Stimulated activated CD4-positive, alpha-beta T cell treated with anti-CD3 and anti-CD28 coated beads, Interleukin-2, amount 100 ng/mL, for 48 hours (primary cell): ENCODE measurements at regions not wholly inside any gene's neighbourhood (a gene's known extent, or its start where the extent isn't known, plus 50 kb on each side); places are given as distances from the start of the nearest gene placed in this dataset.
"Not testable (repeated sequence)": the region's sequence is repeated elsewhere in the genome, so short reads cannot be mapped to it uniquely, and the experiment has no call there.

ENCODE experiments used
- DNase-seq, 2 donors: peaks; one replicate each; pipeline ENCODE4 v3.0.0-alpha.2; 2020

DNA sequence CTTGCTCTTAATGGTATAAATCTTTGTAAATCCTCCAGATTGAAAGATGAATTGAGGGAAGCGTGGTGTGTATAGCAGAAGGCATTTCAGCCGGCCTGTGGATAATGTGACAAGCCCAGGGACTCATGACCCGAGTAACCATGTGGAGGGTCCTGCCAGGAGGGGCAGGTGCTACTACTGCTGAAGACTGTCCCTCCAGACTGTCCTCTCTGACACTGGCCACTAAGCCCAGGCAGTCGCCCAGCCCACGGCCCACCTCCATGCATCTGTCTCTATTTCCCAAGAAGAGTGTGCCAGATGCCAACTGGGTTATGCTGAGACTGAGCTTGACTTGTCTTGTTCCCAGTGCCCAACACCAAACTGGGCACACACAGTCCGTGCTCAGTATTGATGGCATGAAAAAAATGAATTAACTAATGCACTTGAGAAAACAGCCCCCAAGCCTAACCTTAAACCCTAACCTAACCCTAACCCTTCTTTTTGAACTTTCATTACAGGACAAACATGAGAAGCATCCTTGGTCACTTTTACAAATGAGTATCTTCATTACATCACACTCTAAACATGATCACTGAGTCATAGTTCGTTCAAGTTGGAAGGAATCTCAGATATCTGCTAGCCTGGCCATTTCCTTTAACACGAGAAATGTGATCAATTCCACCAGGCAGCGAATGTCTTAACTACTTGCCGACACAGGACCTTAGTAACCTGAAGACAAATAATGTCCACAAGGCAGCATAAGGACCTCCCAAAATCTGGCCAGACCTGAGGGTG is 182.2 kb upstream of the RREB1 start:
- no peak for DNase-seq

DNA sequence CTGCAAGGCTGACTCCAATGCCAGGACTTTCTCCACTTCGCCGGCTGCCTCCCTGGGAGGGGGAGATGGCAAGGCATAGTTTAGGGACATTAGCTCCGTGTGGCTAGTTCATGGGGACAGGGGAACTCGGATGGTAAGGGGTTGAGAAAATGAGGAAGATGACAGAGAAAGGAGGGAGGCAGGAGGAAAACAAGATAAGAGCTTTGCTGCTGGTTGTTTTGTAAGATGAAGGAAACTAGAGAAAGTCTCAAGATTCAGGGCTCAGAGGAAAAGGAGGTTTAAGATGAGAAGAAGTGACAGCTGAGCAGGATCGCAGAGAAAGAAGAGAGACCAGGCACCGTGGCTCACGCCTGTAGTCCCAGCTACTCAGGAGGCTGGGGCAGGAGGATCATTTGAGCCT is 180.9 kb upstream of the RREB1 start:
- no peak for DNase-seq

DNA sequence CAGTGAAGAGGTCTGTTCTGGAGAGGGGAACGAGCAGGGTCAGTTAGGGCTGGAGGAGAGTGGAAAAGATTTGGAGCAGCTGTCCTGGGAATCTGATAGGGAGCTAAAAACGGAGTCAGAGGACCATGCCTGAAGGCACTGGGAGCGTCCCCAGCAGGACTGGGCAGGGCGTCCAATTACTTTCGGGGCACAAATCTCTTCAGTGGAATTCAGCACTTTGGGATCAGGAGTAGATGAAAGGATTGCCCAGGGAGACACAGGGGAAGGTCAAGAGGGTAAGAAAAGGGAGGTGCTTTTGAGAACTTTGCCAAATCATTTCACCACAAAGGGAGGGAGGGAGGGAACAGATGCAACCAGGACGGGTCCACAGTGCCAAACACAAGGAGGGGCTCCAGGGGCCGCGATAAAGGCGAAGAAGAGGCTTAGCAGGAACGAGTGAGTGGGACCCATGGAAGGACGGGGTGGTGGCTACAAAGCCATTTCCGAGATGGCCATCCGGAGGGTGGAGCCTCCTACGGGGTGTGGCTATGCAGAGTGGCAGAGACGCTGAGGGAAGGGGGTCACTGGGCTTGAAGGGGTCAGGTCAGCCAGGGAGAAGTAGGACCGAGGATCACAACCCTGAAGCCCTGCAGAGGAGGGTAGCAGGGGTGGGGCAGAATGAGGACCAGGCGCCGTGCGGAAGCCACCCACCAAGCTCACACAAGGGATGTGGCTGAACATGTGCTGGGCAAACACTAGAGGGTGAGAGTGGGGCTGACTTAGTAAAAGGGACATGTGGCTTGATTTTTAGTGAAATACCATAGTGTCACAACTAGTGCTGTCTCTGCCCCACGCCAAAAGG is 180.0 kb upstream of the RREB1 start:
- DNase-seq: no peak

DNA sequence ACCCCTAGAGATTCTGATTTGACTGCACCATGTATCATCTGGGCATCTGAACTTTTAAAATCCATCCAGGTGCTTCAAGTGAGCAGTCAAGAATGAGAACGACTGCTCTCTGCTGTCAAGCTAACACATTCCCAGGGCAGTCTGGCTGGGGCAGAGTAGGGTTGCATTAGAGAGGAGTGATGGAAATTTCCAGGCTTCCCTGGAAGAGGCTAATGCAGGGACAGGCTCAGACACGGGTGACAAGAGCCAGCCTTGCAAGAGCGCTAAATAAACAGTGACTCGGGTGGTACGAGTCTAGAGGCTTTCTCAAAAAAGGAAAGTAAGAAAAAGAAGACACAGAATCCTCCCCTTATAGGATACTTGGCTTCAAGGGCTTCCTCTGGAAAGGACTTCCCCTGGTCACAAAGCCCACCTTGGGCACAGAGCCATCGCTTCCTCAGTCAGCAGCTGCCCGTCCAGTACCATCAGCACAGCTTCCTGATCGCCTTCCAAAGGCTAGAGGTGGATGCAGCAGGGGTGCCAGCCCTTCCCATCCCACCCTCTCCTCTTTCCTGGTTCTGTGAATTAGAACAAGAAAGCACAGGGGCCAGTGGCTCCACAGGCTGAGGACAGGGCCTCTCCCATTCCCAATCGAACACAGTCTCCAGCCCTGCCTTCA is 177.4 kb upstream of the RREB1 start:
- DNase-seq: no peak

DNA sequence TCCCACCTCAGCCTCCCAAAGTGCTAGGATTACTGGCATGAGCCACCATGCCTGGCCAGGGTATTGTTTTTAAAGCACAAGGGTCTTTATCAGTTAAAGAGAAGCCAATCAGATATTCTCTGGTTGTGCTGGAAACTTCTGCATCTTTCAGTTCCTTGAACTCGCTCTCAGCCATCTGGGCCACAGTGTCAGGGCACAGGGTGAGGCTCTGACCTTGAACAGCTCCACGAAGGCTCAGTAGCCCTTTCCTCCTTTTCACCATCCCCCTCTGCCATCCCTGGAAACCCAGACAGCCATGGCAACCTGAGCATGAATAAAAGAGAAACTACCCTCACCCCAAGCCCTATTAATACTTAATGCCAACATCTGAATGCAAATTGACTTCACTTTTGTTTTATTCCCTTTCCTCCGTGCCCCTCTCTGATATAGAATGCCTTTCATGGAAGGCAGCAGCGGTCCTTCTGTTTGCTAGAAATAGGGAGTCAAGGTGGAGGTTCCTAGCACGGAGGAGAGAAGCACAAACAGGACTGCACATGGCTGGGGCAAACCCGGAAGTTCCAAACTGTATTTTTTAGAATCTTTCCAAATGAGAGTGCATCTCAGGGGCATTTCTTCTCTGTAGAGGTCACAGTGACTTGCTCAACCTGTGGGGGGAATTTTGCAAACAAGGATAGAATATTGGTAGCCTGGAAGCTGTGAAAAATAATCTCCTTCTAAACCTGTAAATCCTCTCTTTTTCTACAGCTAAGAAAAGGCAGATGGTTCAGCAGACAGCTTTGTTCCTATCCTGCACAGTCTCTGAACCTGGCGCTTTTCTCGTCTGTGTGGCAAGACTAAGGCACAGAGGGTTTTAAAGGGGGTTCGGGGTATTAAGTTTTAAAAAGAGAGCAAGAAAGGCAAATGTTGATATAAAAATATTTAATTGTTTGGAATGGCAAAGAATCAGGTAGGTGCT is 176.4 kb upstream of the RREB1 start:
- no peak for DNase-seq

DNA sequence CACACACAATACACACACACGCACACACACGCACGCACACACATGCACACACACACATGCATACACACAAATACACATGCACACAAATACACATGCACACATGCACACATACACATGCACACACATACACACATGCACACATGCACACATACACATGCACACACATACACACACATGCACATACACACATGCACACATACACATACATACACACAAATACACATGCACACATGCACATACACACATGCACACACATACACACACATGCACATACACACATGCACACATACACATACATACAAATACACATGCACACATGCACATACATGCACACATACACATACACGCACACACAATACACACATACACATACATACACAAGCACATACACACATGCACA is 175.4 kb upstream of the RREB1 start:
- no peak for DNase-seq

DNA sequence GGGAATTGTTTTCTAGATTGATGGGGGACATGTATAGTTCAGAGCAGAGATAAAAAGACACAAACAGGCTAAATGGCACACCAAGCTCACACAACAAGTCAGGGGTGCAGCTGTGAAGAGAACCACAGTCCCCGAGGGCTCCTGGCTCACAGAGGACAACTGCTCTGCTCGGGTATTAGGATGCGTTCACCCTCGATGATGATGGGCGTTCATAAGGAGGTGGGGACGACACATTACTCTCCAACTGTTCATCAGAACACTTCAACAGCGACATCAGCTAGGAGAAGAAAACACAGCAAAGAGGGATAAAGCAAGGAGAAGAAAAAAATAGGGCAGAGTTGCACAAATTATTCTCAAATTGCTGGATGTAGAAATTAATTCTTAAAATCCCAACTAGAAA is 174.8 kb upstream of the RREB1 start:
- no peak for DNase-seq

DNA sequence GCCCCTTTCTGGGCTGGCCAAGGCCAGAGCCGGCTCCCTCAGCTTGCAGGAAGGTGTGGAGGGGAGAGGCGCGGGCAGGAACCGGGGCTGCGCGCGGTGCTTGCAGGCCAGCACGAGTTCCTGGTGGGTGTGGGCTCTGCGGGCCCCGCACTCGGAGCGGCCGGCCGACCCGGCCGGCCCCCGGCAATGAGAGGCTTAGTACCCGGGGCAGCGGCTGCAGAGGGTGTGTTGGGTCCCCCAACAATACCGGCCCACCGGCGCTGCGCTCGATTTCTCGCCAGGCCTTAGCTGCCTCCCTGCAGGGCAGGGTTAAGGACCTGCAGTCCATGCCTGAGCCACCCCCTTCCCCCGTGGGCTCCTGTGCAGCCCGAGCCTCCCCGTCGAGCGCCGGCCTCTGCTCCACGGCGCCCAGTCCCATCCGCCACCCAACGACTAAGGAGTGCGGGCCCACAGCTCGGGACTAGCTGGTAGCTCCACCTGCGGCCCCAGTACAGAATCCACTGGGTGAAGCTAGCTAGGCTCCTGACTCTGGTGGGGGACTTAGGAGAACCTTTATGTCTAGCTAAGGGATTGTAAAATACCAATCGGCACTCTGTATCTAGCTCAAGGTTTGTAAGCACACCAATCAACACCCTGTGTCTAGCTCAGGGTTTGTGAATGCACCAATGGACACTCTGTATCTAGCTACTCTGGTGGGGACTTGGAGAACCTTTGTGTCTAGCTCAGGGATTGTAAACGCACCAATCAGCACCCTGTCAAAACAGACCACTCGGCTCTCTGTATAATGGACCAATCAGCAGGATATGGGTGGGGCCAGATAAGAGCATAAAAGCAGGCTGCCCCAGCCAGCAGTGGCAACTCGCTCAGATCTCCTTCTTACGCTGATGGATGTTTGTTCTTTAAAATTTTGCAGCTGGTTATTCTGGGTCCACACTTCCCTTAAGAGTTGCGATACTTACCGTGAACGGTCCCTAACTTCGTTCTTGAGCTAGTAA is 167.4 kb upstream of the RREB1 start:
- DNase-seq: no peak

DNA sequence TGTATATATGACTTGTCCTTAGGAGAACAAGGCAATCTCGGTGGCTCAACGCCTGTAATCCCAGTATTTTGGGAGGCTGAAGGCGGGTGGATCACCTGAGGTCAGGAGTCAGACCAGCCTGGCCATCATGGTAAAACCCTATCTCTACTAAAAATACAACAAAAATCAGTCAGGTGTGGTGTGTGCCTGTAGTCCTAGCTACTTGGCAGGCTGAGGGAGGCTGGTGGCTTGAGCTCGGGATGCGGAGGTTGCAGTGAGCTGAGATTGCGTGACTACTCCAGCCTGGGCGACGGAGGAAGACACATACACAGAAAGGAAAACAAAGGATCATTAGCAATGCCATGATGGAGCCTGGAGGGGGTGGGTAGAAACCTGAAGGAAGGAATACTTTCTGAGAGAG is 166.6 kb upstream of the RREB1 start:
- DNase-seq: no peak

DNA sequence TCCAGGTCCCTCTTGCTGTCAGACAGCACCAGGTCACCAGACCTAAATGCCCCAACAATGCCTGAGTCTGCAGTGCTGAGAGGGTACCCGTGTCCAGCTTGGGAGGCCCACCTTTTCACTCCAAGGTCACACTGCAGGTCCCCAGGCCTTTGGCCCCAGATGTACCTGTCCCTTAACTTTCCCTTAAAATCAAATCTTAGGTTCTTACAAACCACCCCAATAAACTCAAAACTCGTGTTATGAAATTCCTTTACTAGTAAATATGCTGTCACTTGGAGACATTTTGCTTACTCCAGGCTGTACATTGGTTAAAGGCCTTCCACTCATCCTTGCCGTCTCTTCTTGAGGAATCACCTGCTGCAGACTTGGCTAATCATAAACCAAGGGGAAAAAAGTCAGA is 165.7 kb upstream of the RREB1 start:
- DNase-seq: no peak

DNA sequence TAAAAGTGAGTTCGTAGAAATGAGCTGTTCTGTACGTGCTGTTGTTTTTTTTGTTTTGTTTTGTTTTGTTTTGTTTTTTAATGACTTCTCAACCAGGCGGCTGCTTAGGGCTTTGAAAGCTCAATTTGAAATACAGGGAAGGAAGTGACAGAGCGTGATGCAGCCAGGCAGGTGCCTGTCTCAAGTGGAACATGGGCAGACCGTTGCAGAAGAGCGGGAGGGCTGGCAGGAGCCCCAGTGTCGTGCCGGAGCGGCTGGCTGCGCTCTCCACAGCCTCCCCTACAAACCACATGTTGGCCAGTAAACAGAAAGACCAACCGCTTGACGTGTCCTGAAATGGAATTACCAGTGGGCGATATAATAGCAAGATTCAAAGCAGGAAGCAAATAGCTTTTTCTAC is 164.9 kb upstream of the RREB1 start:
- DNase-seq: no peak

DNA sequence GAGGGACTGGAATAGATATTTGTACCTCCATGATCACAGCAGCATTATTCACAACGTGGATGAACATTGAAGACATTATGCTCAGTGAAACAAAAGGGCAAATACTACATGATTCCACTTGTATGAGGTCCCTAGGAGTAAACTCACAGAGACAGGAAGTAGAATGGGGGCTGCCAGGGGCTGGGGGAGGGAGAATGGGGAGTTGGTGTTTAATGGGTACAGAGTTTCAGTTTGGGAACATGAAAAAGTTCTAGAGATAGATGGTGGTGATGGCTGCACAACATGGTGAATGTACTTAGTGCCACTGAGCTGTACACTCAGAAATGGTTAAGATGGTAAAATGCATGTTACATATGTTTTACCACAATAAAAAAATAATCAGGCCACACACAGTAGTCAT is 164.3 kb upstream of the RREB1 start:
- no peak for DNase-seq

DNA sequence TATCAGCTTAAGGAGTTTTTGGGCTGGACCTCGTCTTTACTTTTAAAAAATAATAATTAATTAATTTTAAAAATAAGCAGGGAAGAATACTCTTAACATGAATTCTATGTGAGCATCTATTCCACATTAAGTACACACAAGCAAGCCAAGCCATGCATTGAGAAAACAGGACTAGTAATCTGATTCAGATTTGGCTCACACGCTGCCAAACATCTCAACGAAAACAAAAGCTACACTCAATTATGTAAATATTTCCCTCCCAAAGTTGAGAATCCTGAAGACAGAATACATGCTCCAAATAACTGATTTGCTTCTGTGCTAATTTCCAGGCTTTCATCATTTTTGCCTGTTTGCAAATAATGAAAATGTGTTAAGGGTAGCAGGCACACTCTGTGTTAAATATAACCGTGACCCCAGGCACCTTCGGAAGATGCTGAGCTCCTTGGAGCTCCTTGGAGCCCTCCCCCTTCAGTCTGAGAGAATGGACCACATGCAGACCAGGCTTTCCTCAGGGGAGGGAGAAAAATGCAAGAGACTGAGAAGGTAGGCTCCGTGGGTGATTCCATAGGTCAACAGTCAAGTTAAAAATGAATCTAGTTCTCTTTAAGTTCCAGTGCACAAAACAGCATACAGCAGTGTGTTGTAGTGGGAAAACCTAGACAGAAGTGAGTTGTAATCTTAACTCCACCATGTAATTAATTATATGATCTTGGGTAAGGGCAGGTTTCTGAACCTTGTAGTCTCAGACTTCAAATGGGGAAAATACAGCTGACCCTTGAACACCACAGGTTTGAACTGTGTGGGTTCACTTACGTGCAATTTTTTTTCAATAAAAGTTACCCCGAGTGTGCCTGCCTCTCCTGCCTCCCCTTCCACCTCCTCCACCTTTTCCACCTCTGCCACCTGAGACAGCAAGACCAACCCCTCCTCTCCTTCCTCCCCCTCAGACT is 161.3 kb upstream of the RREB1 start:
- DNase-seq: no peak

DNA sequence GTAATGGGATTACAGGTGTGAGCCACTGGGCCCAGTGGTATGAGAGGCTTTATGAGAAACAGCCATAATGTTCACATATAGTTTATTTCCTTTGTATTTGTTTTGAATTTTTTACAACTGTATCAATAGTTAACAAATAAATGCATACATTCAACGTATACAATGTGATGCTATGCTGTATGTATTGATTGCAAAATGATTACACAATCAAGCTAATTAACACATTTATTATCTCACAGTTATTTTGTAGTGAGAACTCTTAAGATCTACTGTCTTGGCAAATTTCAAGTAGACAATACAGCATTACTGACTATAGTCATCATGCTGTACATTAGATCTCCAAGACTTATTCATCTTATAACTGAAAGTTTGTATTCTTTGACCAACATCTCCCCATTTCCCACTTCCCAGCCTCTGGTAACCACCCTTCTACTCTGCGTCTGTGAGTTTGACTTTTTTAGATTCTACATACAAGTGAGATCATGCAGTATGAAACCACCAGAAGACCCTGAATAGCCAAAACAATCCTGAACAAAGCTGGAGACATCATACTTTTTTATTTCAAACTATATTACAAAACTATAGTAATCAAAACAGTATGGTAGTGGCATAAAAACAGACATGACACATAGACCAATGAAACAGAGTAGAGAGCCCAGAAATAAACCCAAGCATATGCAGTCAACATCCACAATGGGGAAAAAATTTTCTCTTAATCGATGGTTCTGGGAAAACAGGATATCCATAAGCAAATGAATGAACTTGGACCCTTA is 157.2 kb upstream of the RREB1 start:
- no peak for DNase-seq

DNA sequence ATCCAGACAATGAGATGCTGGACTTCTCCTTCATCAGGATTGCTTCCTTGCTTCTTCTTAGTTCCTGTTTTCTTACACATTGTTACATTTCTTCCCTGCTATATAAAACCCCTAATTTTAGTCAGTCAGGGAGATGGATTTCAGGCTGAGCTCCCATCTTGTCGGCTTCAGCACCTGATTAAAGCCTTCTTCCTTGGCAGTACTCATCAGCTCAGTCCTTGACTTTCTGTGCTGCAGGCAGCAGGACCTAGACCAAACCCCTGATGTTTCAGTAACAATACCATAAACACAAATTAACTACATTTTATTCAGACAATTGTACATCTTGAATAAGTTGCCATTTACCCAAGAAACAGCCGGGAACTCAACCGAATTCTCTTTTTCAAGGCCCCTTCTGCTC is 156.4 kb upstream of the RREB1 start:
- DNase-seq: no peak

DNA sequence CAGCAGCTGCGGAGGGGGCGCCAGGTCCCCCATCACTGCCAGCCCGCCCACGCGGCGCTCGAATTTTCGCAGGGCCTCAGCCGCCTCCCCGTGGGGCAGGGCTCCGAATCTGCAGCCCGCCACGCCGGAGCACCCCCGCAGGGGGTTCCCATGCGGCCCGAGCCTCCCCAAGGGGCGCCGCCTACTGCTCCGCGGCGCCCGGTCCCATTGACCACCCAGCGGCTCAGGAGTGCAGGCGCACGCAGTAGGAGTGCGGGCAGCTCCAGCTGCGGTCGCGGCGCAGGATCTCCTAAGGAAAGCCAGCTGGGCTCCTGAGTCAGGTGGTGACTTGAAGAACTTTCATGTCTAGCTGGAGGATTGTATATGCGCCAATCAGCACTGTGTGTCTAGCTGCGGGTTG is 155.3 kb upstream of the RREB1 start:
- no peak for DNase-seq

DNA sequence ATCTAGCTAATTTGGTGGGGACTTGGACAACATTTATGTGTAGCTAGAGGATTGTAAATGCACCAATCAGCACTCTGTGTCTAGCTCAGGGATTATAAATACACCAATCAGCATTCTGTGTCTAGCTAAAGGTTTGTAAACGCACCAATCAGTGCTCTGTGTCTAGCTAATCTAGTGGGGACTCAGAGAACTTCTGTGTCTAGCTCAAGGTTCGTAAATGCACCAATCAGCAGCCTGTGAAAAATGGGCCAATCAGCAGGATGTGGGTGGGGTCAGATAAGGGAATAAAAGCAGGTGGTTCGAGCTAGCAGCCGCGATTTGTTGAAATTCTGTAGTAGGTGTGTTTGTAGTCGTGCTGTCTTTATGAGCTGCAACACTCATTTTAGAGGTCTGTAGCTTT is 154.8 kb upstream of the RREB1 start:
- DNase-seq: not testable (repeated sequence)

DNA sequence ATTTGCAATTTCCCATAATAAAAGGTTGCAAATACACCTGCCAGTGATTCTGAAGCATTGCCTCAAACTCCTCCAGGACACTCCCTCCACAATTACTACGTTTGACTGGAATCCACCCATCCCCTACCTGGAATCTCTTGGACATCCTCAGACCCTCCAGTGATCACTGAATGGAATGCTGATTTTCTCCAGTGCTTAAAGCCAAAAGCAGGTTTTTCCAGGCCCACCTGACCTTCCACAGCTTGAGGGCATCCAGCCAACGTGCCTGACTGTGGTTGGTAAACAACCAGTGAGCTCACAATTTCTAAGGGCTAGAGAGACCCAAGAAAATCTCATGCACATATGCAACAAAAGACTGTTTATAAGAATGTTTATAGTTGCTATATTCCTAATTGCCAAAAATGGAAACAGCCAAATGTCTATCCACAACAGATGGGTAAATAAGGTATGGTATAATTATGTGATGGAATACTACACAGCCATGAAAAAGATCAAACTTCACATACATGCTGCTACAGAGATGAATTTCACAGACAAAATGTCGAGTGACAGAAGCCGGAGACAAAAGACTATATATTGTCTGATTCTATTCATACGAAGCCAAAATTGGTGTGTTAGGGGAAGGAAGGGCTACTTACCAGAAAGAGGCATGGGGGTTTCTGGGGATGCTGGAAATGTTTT is 147.1 kb upstream of the RREB1 start:
- DNase-seq: no peak

DNA sequence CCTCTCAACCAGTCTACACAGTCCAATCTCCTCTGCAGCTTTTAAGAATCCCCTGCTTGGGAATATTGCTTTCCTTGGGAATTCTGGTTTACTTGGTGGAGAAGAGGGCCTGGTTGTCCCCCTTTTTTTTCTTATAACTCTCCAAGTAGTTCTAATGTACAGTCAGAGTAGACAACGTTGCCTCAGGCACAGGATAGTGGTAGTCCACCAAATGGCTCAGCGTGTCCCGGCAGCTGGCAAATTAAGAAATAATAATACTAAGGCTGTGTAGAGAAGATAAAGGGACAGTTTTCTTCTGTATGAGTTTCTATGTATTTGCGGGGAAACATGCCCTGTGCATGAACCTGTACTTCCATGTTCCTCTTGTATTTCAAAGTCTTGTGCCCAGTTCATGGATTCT is 145.7 kb upstream of the RREB1 start:
- no peak for DNase-seq
